ENCODE measurements at regions not wholly inside any gene's neighbourhood (a gene's known extent, or its start where the extent isn't known, plus 50 kb on each side); places are given as distances from the start of the nearest gene placed in this dataset.

GRCh38 chr2:240355001-240355891 lies 80.2 kb upstream of the GPC1 start:
- Histone ChIP-seq H3K9me3 (ENCODE audit: low read length) (0 out of 2 replicates have a peak, but pooled peaks cover 2% of the 10 kb centered on the region), H4K20me1 (ENCODE audit: low read length) (no peaks in the 10 kb centered on the region), H3F3A (ENCODE audit: low read length, unreplicated experiment) (no peaks in the 10 kb centered on the region), H3K9me2 (replicated peaks; ENCODE audit: low read length) (no peaks in the 10 kb centered on the region), H3K27ac (ENCODE audit: low read length) (no peak overlapping the region), H3K4me2 (ENCODE audit: low read length) (no peak overlapping the region), H3K36me3 (ENCODE audit: low read depth, low read length) (no peaks in the 10 kb centered on the region), H3K4me3 (ENCODE audit: low read length) (no peak overlapping the region), H3K4me1 (ENCODE audit: insufficient read depth, low read length) (no peaks in the 10 kb centered on the region), H2AFZ (ENCODE audit: low read length) (no peak overlapping the region), H3K27me3 (ENCODE audit: low read length) (no peaks in the 10 kb centered on the region), H3K9ac (ENCODE audit: low read length) (no peak overlapping the region), H3K79me2 (ENCODE audit: low read length) (no peaks in the 10 kb centered on the region)
- DNase-seq (peak; percentile 22), ATAC-seq (no peak)
- no TSS peak for BruUV-seq (replicated peaks)
- CTCF ChIA-PET: no interaction called here
- POLR2A ChIA-PET (ENCODE audit: unreplicated experiment): no interaction called here
- no peak for TF ChIP-seq EZH2phosphoT487 (IDR thresholded peaks at IDR 0.05; ENCODE audit: borderline replicate concordance, low read length)
- no peak for TF ChIP-seq CTCF (conservative IDR thresholded peaks at IDR 0.05; ENCODE audit: low read depth, low read length)
- intact Hi-C loops (cut with micrococcal nuclease): no loop called here

DNA sequence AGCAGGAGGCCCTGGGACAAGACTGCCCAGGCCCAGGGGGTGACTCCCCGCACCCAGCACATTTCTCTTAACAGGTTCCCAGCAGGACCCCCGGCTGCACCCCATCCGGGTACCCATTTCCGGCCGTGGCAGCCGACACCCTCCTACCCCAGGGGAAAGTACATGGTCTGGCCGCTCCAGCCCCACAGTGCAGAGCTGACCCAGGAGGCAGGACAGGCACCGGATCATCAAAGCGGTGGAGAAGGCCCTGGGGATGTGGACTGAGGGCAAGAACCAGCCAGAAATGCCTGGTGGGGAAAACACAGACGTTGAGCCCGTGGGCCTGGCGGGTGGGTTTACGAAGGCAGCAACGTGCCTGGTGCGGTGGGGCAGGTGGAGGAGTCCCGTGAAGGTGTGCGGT lies 79.5 kb upstream of the GPC1 start:
- Histone ChIP-seq H3K36me3 (ENCODE audit: low read depth, low read length) (no peaks in the 10 kb centered on the region), H4K20me1 (ENCODE audit: low read length) (no peaks in the 10 kb centered on the region), H3K9me2 (replicated peaks; ENCODE audit: low read length) (no peaks in the 10 kb centered on the region), H3K9ac (ENCODE audit: low read length) (no peak overlapping the region), H3K9me3 (ENCODE audit: low read length) (peaks cover 9% of the 10 kb centered on the region; the same call in 1 of the 2 replicates), H3K27ac (ENCODE audit: low read length) (no peak overlapping the region), H2AFZ (ENCODE audit: low read length) (no peak overlapping the region), H3F3A (ENCODE audit: low read length, unreplicated experiment) (no peaks in the 10 kb centered on the region), H3K27me3 (ENCODE audit: low read length) (no peaks in the 10 kb centered on the region), H3K4me3 (ENCODE audit: low read length) (no peak overlapping the region), H3K4me2 (ENCODE audit: low read length) (no peak overlapping the region), H3K4me1 (ENCODE audit: insufficient read depth, low read length) (no peaks in the 10 kb centered on the region), H3K79me2 (ENCODE audit: low read length) (no peaks in the 10 kb centered on the region)
- TF ChIP-seq EZH2 (IDR thresholded peaks at IDR 0.05; ENCODE audit: low read length, unreplicated experiment): no peak
- TF ChIP-seq CTCF (conservative IDR thresholded peaks at IDR 0.05; ENCODE audit: low read depth, low read length): no peak
- no peak for TF ChIP-seq EZH2phosphoT487 (IDR thresholded peaks at IDR 0.05; ENCODE audit: borderline replicate concordance, low read length)
- POLR2A ChIA-PET (ENCODE audit: unreplicated experiment): no interaction called here
- CTCF ChIA-PET: no interaction called here
- BruUV-seq (replicated peaks): no TSS peak
- DNase-seq (no peak), ATAC-seq (no peak)
- intact Hi-C loops (cut with micrococcal nuclease): no loop called here
